A673 (cell line): ENCODE measurements at regions not wholly inside any gene's neighbourhood (a gene's known extent, or its start where the extent isn't known, plus 50 kb on each side); places are given as distances from the start of the nearest gene placed in this dataset.

ENCODE experiments used
- CTCF ChIP-seq: fragments of 300-800, 200-600 bp; sonication (generic); conservative IDR thresholded peaks from 2 replicates; pipeline ENCODE4 v1.5.1; 2017; ENCODE audit warnings: low read depth, mild to moderate bottlenecking, antibody characterized with exemption, low read length, moderate library complexity, mixed read lengths
- EZH2 ChIP-seq: fragments of 200-600 bp; sonication (generic); IDR thresholded peaks from 2 replicates; pipeline ENCODE4 v1.6.1; 2017; ENCODE audit warnings: borderline replicate concordance, low read depth, mild to moderate bottlenecking, mixed read lengths, antibody characterized with exemption, low read length; ENCODE audit not compliant: poor library complexity, severe bottlenecking

- TF ChIP-seq CTCF = no peak
- TF ChIP-seq EZH2 = no peak
Measured at GRCh38 chr10:128967980-128968756, 498.9 kb upstream of the MGMT start.
